Spleen (tissue), 11 donors: ENCODE measurements at regions not wholly inside any gene's neighbourhood (a gene's known extent, or its start where the extent isn't known, plus 50 kb on each side); places are given as distances from the start of the nearest gene placed in this dataset.

Source experiments
- DNase-seq: peaks from one replicate; pipeline ENCODE4 v3.0.0-alpha.2; 2020
- H3K27ac ChIP-seq, 8 donors: fragments of 200-600 bp; sonication (generic) in 7 of 8; 1 replicate in 4 of 8; 2 replicates in 4 of 8; pipeline versions ENCODE4 v1.5.0 to v1.8.0; 2016 to 2021; ENCODE audit warnings: inconsistent platforms in 4 of 8, mild to moderate bottlenecking in 4 of 8, moderate library complexity in 1 of 8
- H3K27me3 ChIP-seq, 7 donors: fragments of 200-600 bp; sonication (generic) in 6 of 7; replicated peaks in 1 of 7; 1 replicate in 4 of 7; 2 replicates in 3 of 7; pipeline versions ENCODE4 v1.5.0 to v1.8.0; 2016 to 2021; ENCODE audit warnings: inconsistent platforms in 3 of 7, mild to moderate bottlenecking in 1 of 7
- H3K36me3 ChIP-seq, 6 donors: fragments of 200-600 bp; sonication (generic) in 5 of 6; 1 replicate in 4 of 6; 2 replicates in 2 of 6; pipeline versions ENCODE4 v1.5.0 to v1.8.0; 2016 to 2021; ENCODE audit warnings: inconsistent platforms in 2 of 6
- H3K4me1 ChIP-seq, 6 donors: fragments of 200-600 bp; sonication (generic) in 5 of 6; 1 replicate in 3 of 6; 2 replicates in 3 of 6; pipeline versions ENCODE4 v1.5.0 to v1.8.0; 2016 to 2021; ENCODE audit warnings: inconsistent platforms in 3 of 6
- H3K4me3 ChIP-seq, 8 donors: fragments of 200-600 bp; sonication (generic) in 7 of 8; 1 replicate in 4 of 8; 2 replicates in 4 of 8; pipeline versions ENCODE4 v1.5.0 to v1.8.0; 2016 to 2021; ENCODE audit warnings: inconsistent platforms in 4 of 8, mild to moderate bottlenecking in 4 of 8, moderate library complexity in 2 of 8
- H3K9me3 ChIP-seq, 8 donors: fragments of 200-600 bp; sonication (generic) in 7 of 8; 1 replicate in 4 of 8; 2 replicates in 4 of 8; pipeline versions ENCODE4 v1.5.0 to v1.8.0; 2016 to 2021; ENCODE audit warnings: inconsistent platforms in 4 of 8
- CTCF ChIP-seq, 11 experiments: fragments of 200-600 bp in 7 of 11; fragments of 450-650 bp in 4 of 11; sonication (generic) in 4 of 11; IDR thresholded peaks in 8 of 11; conservative IDR thresholded peaks in 3 of 11; 1 replicate in 7 of 11; 2 replicates in 4 of 11; pipeline versions ENCODE4 v1.4.0 to v1.8.0; 2016 to 2021; ENCODE audit warnings: antibody characterized with exemption in 11 of 11, inconsistent platforms in 4 of 11, mild to moderate bottlenecking in 1 of 11
- POLR2A ChIP-seq, 3 donors: fragments of 450-650 bp; IDR thresholded peaks; one replicate each; pipeline ENCODE4 v1.5.1; 2017; ENCODE audit warnings: antibody characterized with exemption in 3 of 3, mild to moderate bottlenecking in 1 of 3
- POLR2AphosphoS5 ChIP-seq, 3 donors: sonication (generic); formaldehyde crosslinking; IDR thresholded peaks; one replicate each; pipeline ENCODE4 v1.5.1; 2017; ENCODE audit warnings: antibody characterized with exemption in 3 of 3
- WGBS, 5 donors: extraction: QIAGEN DNeasy Blood & Tissue Kit in 3 of 5; methylation state at CpG; one replicate each; pipeline versions ENCODE4 v1.1.5 to v1.1.7; 2013 to 2018; 5-methylcytosine and 5-hydroxymethylcytosine counted together
- intact Hi-C: fragments of 100-400 bp; cut with DNase I; formaldehyde crosslinking; loops from one replicate; pipeline ENCODE4 v1.15.0; 2023; ENCODE audit warnings: low total_unique reads
- donor health status: healthy with polysubstance abuse.
- donor health status: DM: no; HTN: no; CAD: no; lungs with moderate emphysema.
- donor health status: DM: no; HTN: no; CAD: no.
- donor health status: Bipolar disorder and iron deficiency.
- donor health status: healthy.
- donor health status: DM: no; HTN: no; CAD: no.
- donor health status: DM: yes; HTN: yes; CAD: no.

GRCh38 chr17:22492331-22492730 lies 800.0 kb downstream of the KCNJ18 start:
- WGBS, 5 donors, result 42 to 67% (median 57%) methylated on average over 4 of the region's 4 CpGs
- H3K9me3 ChIP-seq, result peaks cover 0 to 83% (median 44%) of the 10 kb centered on the region in 8 donors
- no peaks in the 10 kb centered on the region for H3K36me3 ChIP-seq
- intact Hi-C loops, result loop anchor here (5.0 kb wide), 1 partner anchor 35 kb away; no protein-coding TSS in a partner anchor
- no peaks in the 10 kb centered on the region for H3K27me3 ChIP-seq
- H3K4me1 ChIP-seq, result no peaks in the 10 kb centered on the region
- no peak for TF ChIP-seq POLR2AphosphoS5 (IDR thresholded peaks at IDR 0.05)
- no peak for TF ChIP-seq CTCF (IDR thresholded peaks at IDR 0.05 in 8 of 11, conservative IDR thresholded peaks at IDR 0.05 in 3 of 11)
- TF ChIP-seq POLR2A (IDR thresholded peaks at IDR 0.05), result no peak
- H3K4me3 ChIP-seq, result no peak overlapping the region
- no peak for DNase-seq
- no peak overlapping the region for H3K27ac ChIP-seq

- Histone ChIP-seq H3K4me3 (no peak overlapping the region), H3K36me3 (no peaks in the 10 kb centered on the region), H3K4me1 (no peaks in the 10 kb centered on the region), H3K27me3 (no peaks in the 10 kb centered on the region), H3K9me3 (peaks cover 0 to 53% (median 19%) of the 10 kb centered on the region in 8 donors), H3K27ac (no peak overlapping the region)
- intact Hi-C loops, result no loop called here
- TF ChIP-seq POLR2A (IDR thresholded peaks at IDR 0.05), result no peak
- TF ChIP-seq CTCF (IDR thresholded peaks at IDR 0.05 in 8 of 11, conservative IDR thresholded peaks at IDR 0.05 in 3 of 11), result no peak
- DNase-seq, result no peak
- 76 to 89% (median 77%) methylated on average over 5 of the region's 5 CpGs for WGBS, 5 donors
Observed at GRCh38 chr17:22496450-22496849, 804.1 kb downstream of the KCNJ18 start.

GRCh38 chr17:22503322-22503899 lies 811.1 kb downstream of the KCNJ18 start:
- no peak for TF ChIP-seq CTCF (IDR thresholded peaks at IDR 0.05 in 8 of 11, conservative IDR thresholded peaks at IDR 0.05 in 3 of 11)
- no peak for TF ChIP-seq POLR2AphosphoS5 (IDR thresholded peaks at IDR 0.05)
- TF ChIP-seq POLR2A (IDR thresholded peaks at IDR 0.05), result no peak
- Histone ChIP-seq H3K36me3 (no peaks in the 10 kb centered on the region), H3K27ac (no peak overlapping the region), H3K9me3 (peaks cover 0 to 70% (median 35%) of the 10 kb centered on the region in 8 donors), H3K4me1 (no peaks in the 10 kb centered on the region), H3K27me3 (no peaks in the 10 kb centered on the region), H3K4me3 (no peak overlapping the region)
- no peak for DNase-seq
- 68 to 80% (median 74%) methylated on average over 4 to 5 of the region's 5 CpGs for WGBS, 5 donors
- intact Hi-C loops, result no loop called here

- Histone ChIP-seq H3K9me3 (peaks cover 0 to 73% (median 35%) of the 10 kb centered on the region in 8 donors), H3K27me3 (no peaks in the 10 kb centered on the region), H3K4me3 (no peak overlapping the region), H3K36me3 (no peaks in the 10 kb centered on the region), H3K4me1 (no peaks in the 10 kb centered on the region), H3K27ac (no peak overlapping the region)
- intact Hi-C loops, result no loop called here
- DNase-seq, result no peak
- WGBS, 5 donors, result 81 to 89% (median 84%) methylated on average over 10 of the region's 10 CpGs
- TF ChIP-seq POLR2AphosphoS5 (IDR thresholded peaks at IDR 0.05) (no peak), CTCF (IDR thresholded peaks at IDR 0.05 in 8 of 11, conservative IDR thresholded peaks at IDR 0.05 in 3 of 11) (no peak), POLR2A (IDR thresholded peaks at IDR 0.05) (no peak)
Observed at GRCh38 chr17:22505660-22506059, 813.3 kb downstream of the KCNJ18 start.
